Endodermal cell (in vitro differentiated cells): ENCODE measurements at regions not wholly inside any gene's neighbourhood (a gene's known extent, or its start where the extent isn't known, plus 50 kb on each side); places are given as distances from the start of the nearest gene placed in this dataset.

ENCODE experiments used
- DNase-seq: peaks from one replicate; pipeline ENCODE4 v3.0.0-alpha.2; 2017
- H3K27ac ChIP-seq: 2 replicates; pipeline ENCODE4 v1.5.1; 2013; ENCODE audit warnings: mild to moderate bottlenecking, low read depth, low read length, moderate library complexity
- H3K27me3 ChIP-seq: 2 replicates; pipeline ENCODE4 v1.6.1; 2013; ENCODE audit warnings: mild to moderate bottlenecking, low read length, moderate library complexity; ENCODE audit not compliant: insufficient read depth, control insufficient read depth, poor library complexity, severe bottlenecking
- H3K36me3 ChIP-seq: 2 replicates; pipeline ENCODE4 v1.7.0; 2013; ENCODE audit warnings: mild to moderate bottlenecking, low read length, moderate library complexity; ENCODE audit not compliant: control insufficient read depth, insufficient read depth
- H3K4me1 ChIP-seq: one replicate; pipeline ENCODE4 v1.7.0; 2013; ENCODE audit warnings: low read length; ENCODE audit not compliant: control insufficient read depth, insufficient read depth
- H3K4me3 ChIP-seq: 2 replicates; pipeline ENCODE4 v1.5.1; 2013; ENCODE audit warnings: mild to moderate bottlenecking, low read length, moderate library complexity
- H3K9ac ChIP-seq: 2 replicates; pipeline ENCODE4 v1.6.1; 2013; ENCODE audit warnings: mild to moderate bottlenecking, low read length, moderate library complexity; ENCODE audit not compliant: poor library complexity, severe bottlenecking; ENCODE audit errors: extremely low read depth
- H3K9me3 ChIP-seq: 2 replicates; pipeline ENCODE4 v1.6.1; 2013; ENCODE audit warnings: mild to moderate bottlenecking, low read length, moderate library complexity; ENCODE audit not compliant: control insufficient read depth
- H3K27ac Mint-ChIP-seq: 2 replicates; pipeline ENCODE4 v1.8.0; 2020; ENCODE audit warnings: mixed read lengths
- H3K27me3 Mint-ChIP-seq: 2 replicates; pipeline ENCODE4 v1.8.0; 2021; ENCODE audit warnings: mild to moderate bottlenecking, mixed read lengths; ENCODE audit not compliant: insufficient read depth
- H3K36me3 Mint-ChIP-seq: 2 replicates; pipeline ENCODE4 v1.8.0; 2020; ENCODE audit warnings: low read depth, mixed read lengths
- H3K4me1 Mint-ChIP-seq: 2 replicates; pipeline ENCODE4 v1.8.0; 2020; ENCODE audit warnings: mixed read lengths
- H3K4me3 Mint-ChIP-seq: 2 replicates; pipeline ENCODE4 v1.8.0; 2020; ENCODE audit warnings: mild to moderate bottlenecking, moderate library complexity, mixed read lengths
- H3K9me3 Mint-ChIP-seq: 2 replicates; pipeline ENCODE4 v1.8.0; 2020; ENCODE audit warnings: mild to moderate bottlenecking, mixed read lengths
- CTCF ChIP-seq: fragments of 200-600 bp; sonication (generic); conservative IDR thresholded peaks from 2 replicates; pipeline ENCODE4 v1.5.0; 2021; ENCODE audit warnings: antibody characterized with exemption, mild to moderate bottlenecking
- WGBS, 2 experiments: methylation state at CpG; one replicate each; pipeline versions ENCODE4 v1.1.5 to v1.1.7; 2013; ENCODE audit warnings: missing lambda C conversion rate in 2 of 2, mixed read lengths in 1 of 2; ENCODE audit not compliant: insufficient coverage in 1 of 2, insufficient read length in 1 of 2; 5-methylcytosine and 5-hydroxymethylcytosine counted together

GRCh38 chr16:79301051-79301450 lies 299.5 kb downstream of the MAF start:
- H3K27ac Mint-ChIP-seq, result peak overlapping the region; percentile 71
- H3K27me3 Mint-ChIP-seq, result no peaks in the 10 kb centered on the region
- H3K9me3 ChIP-seq, result no peaks in the 10 kb centered on the region
- 56 to 77% methylated on average over 9 to 12 of the region's 12 CpGs for WGBS, 2 experiments
- TF ChIP-seq CTCF, result no peak
- peaks cover 17% of the 10 kb centered on the region for H3K4me1 ChIP-seq
- no peak overlapping the region for H3K27ac ChIP-seq
- H3K4me3 ChIP-seq, result no peak overlapping the region
- H3K27me3 ChIP-seq, result no peaks in the 10 kb centered on the region
- peak; percentile 57 for DNase-seq
- H3K9ac ChIP-seq, result no peak overlapping the region
- no peaks in the 10 kb centered on the region for H3K9me3 Mint-ChIP-seq
- H3K4me1 Mint-ChIP-seq, result peaks cover 56% of the 10 kb centered on the region
- H3K36me3 Mint-ChIP-seq, result no peaks in the 10 kb centered on the region
- no peaks in the 10 kb centered on the region for H3K36me3 ChIP-seq
- no peak overlapping the region for H3K4me3 Mint-ChIP-seq

- Mint-ChIP-seq H3K36me3 (no peaks in the 10 kb centered on the region), H3K9me3 (peaks cover 5% of the 10 kb centered on the region), H3K27ac (peak overlapping the region; percentile 97), H3K4me1 (peaks cover 66% of the 10 kb centered on the region), H3K27me3 (no peaks in the 10 kb centered on the region), H3K4me3 (peak overlapping the region; percentile 18)
- no peak for TF ChIP-seq CTCF
- H3K9ac ChIP-seq, result peak overlapping the region; percentile 50
- peak overlapping the region; percentile 73 for H3K27ac ChIP-seq
- WGBS, 2 experiments, result 28 to 32% methylated on average over 3 to 14 of the region's 16 CpGs
- H3K36me3 ChIP-seq, result no peaks in the 10 kb centered on the region
- peak; percentile 77 for DNase-seq
- H3K4me3 ChIP-seq, result no peak overlapping the region
- H3K4me1 ChIP-seq, result peaks cover 28% of the 10 kb centered on the region
- H3K27me3 ChIP-seq, result no peaks in the 10 kb centered on the region
- H3K9me3 ChIP-seq, result no peaks in the 10 kb centered on the region
These were observed 301.4 kb downstream of the MAF start for GRCh38 chr16:79298894-79299799.

GRCh38 chr16:79298476-79298875 lies 302.1 kb downstream of the MAF start:
- H3K4me3 Mint-ChIP-seq, result peak overlapping the region; percentile 18
- no peaks in the 10 kb centered on the region for H3K9me3 ChIP-seq
- no peak overlapping the region for H3K4me3 ChIP-seq
- H3K27me3 Mint-ChIP-seq, result no peaks in the 10 kb centered on the region
- no peaks in the 10 kb centered on the region for H3K27me3 ChIP-seq
- no peak for TF ChIP-seq CTCF
- H3K4me1 Mint-ChIP-seq, result peaks cover 66% of the 10 kb centered on the region
- no peaks in the 10 kb centered on the region for H3K36me3 Mint-ChIP-seq
- peak overlapping the region; percentile 50 for H3K9ac ChIP-seq
- no peaks in the 10 kb centered on the region for H3K36me3 ChIP-seq
- peaks cover 29% of the 10 kb centered on the region for H3K4me1 ChIP-seq
- H3K9me3 Mint-ChIP-seq, result peaks cover 6% of the 10 kb centered on the region
- 71 to 91% methylated on average over 3 to 7 of the region's 7 CpGs for WGBS, 2 experiments
- H3K27ac Mint-ChIP-seq, result peak overlapping the region; percentile 97
- peak overlapping the region; percentile 73 for H3K27ac ChIP-seq
- peak; percentile 59 for DNase-seq
